ENCODE measurements at regions not wholly inside any gene's neighbourhood (a gene's known extent, or its start where the extent isn't known, plus 50 kb on each side); places are given as distances from the start of the nearest gene placed in this dataset.

GRCh38 chr13:37293295-37293694 lies 187.8 kb upstream of the CSNK1A1L start:
- TF ChIP-seq CTCF (IDR thresholded peaks at IDR 0.05) (no peak), ZFX (IDR thresholded peaks at IDR 0.05; ENCODE audit: borderline replicate concordance) (no peak)
